ENCODE measurements at regions not wholly inside any gene's neighbourhood (a gene's known extent, or its start where the extent isn't known, plus 50 kb on each side); places are given as distances from the start of the nearest gene placed in this dataset.

DNA sequence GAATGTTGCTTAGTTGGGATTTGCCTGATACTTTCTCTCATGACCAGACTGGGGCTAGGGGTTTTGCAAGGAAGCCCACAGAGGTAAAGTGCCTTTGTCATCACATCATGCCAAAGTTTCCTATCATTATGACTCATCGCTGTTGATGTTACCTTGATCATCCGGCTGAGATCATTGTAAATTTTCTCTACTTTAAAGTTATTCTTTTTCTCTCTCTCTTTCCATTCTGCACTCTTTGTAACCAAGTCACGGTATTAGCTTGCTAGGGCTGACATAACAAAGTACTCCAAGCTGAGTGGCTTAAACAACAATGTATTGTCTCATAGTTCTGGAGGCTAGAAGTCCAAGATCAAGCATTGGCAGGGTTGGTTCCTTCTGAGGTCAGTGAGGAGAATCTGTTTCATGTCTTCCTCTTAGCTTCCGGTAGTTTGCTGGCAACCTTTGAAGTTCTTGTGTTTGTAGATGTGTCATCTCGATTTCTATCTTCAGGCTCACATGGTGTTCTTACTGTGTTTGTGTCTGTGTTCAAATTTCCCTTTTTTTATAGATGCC, 113.0 kb downstream of the DTHD1 start:
- DNase-seq = no peak

DNA sequence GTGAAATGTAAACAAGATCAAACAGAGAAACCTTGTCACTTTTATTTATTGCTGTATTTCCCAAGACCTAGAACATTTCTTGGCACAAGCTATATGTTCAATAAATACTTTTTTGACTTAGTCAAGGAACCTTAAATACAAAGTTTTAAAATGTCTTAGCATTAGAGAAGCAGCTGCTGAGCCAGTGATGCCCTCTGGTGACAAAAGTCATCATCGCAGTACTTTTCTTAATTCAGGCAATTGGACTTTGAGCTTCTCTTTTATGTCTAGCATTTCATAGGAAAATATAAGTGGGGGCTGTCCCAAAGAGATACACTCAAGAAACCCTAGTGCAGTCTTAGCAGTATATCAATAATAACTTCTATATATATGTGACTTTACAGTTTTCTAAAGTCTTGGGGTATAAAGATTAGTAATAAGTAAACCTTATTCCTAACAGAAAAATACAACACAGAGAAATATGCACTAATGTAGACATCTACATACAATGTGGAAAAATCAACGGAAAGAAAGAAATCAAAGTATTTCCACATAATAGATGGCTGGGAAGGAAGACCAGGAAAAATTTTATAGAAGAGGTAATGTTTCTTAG, 118.4 kb downstream of the DTHD1 start:
- DNase-seq = peak; percentile 19

DNA sequence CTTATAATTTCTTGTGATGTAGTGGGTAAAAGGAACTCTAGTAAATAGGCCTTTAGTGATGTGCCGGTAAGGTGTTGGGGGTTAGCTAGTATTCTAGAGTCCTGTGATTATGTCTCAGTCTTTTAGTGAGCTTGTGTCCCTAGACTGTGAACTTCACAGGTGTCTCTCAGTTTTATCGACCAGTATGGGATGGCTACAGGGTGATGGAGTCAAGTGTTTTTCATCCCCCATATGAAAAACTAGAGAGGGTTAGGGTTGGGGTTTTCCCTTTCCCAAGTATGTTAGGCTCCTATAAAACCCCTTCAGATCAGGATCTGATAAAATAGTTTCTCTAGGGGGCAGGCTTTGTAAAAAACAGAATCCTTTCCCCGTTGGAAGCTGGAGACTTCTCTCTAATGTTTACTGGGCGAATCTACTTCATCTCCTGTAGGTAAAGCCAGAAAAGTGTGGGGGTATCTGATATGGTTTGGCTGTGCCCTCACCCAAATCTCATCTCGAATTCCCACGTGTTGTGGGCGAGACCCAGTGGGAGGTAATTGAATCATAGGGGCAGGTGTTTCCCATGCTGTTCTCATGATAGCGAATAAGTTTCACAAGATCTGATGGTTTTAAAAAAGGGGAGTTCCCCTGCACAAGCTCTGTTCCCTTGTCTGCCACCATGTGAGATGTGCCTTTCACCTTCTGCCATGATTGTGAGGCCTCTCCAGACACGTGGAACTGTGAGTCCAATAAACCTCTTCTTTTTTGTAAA, 120.8 kb downstream of the DTHD1 start:
- DNase-seq = no peak

DNA sequence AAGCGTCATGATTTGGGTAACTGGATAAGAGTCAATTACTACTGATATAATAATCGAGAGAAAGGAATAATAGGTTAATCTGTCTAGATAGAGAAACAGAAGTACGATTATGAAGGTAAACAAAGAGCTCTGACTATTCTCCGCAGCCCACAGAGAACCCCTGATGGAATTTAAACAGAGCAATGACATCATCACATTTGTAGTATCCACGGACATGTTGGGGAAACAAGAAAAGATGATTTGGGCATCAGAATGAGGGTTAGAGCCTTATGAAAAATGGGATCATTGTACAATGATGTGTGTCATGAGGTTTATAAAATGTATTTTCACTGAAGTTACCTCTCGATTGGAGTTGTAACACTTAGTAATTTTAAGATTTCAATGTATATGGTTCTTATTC, 129.9 kb downstream of the DTHD1 start:
- no peak for DNase-seq

DNA sequence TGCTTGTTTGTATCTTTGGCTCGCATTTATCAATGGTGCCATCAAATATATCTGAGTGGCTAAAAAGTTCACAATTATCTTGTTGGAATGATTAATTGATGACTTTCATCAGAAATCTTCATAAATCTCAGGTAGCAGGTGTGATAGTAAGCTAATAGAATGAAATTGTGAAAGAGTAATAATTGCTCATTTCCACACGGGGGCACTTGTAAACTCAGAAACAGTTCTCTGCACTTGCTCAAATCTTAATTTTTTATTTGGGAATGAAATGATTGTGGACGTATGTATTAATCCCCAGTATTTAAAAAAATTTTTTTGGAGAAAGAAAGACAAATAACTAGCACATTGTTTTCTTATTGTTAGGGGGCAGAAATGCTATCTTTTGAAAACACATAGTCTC, 132.8 kb downstream of the DTHD1 start:
- peak; percentile 21 for DNase-seq

DNA sequence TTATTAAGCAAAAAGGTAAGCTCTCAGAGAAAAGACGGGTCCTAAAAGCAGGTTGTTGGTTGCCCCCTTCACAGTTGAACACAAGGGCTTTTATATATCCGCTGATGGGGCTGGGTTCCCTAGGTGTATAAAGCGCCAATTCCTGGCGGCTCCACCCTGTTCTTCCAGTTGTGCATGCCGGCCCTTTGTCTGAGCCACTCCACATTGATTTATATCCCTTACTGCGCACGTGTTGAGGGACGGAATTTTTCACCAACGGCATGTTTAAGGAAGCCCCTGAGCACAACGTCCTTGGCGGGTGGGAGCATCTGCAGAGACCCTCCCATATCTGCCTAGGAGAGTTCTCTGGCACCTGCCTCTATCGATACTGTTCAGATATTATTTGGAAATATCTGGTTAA, 135.7 kb downstream of the DTHD1 start:
- DNase-seq = no peak

DNA sequence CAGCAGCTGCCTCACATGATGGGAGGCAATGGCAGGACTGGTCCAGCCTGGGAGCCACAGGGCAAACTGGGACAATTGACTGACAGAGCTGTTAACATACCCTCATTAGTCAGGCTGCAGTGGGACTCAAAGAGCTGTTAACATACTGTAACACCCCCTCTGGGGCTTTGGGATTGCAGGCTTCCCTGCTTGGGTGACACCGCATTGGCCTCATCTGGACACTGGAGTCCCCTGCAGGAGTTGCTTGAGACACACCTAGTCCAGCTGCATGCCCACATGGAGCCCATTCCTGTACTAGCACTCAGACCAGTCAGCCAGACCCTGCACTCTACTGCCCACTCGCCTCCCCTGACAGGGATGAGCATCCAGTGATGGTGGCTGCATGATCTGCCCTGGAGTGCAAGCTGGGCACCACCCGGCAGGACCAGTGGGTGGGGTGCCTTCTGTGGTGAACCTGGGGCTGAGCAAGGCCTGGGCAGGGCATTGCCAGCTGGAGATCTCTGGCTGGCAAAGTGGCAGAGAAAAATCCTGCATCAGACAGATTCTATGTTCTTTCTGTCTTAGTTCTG, 138.8 kb downstream of the DTHD1 start:
- DNase-seq = no peak

DNA sequence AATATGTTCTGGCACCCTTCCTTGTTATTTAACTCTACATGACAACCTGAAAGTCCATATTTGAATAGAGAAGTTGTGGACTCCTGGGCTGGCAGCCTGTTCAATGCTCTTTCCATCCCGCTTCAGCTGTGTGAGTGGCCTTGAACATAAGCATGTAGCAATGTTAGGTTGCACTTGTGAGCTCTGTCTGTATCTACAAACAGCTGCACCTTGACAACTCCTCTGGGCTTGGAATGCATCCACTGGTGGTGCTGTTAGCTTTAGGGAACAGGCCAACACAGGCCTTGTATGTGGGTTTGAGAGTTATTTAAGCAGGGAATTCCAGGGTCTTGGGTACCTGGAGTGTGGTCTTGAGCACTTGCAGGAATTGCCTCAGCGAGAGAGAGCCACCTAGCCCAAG, 141.2 kb downstream of the DTHD1 start:
- DNase-seq = no peak

DNA sequence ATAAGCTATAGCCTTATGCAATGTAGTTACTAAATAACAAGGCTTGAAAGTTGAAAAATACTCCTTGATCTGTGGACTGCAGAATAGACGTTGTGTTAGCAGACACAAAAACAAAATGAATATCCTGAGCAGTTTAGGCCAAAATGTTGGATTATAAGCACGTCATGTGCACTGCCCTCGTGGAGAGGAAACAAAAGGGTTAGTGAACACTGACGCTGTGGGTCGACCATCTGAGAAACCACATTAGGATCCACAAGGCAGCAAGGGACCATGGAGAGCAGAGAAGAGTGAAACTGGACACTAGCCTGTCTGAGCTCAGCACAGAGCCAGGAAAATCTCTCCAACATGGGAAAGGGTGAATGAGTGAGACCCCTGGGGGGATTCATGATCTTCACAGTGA, 145.3 kb downstream of the DTHD1 start:
- no peak for DNase-seq

DNA sequence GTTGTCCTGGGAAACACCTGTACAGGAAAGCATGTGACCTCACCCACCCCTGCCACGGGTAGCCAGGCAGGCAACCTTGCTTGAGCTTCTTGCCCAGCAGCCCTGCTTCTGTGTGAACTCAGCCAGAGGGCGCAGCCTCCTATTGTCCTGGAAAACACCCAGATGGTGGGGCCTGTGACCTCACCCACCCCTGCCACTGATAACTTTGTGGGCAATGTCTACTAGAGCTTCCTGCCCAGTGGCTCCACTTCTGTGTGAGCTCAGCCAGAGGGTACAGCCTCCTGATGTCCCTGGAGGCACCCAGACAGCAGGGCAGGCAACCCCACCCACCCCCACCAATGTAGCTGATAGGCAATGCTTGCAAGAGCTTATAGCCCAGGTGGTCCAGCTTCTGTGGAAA, 146.3 kb downstream of the DTHD1 start:
- DNase-seq = no peak

DNA sequence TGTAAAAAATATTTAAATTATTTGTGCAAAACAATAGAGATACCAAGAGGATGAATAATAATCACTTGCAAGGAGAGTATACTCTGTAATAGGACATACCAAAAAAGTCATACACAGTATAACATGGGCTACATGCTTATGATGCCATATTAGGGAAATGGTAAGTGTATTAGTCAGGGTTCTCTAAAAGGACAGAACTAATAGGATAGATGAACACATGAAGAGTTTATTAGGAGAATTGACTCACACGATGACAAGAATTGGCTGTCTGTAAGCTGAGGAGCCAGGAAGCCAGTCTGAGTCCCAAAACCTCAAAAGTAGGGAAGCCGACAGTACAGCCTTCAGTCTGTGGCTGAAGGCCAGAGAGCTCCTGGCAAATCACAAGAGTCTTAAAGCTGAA, 151.2 kb downstream of the DTHD1 start:
- DNase-seq = no peak

DNA sequence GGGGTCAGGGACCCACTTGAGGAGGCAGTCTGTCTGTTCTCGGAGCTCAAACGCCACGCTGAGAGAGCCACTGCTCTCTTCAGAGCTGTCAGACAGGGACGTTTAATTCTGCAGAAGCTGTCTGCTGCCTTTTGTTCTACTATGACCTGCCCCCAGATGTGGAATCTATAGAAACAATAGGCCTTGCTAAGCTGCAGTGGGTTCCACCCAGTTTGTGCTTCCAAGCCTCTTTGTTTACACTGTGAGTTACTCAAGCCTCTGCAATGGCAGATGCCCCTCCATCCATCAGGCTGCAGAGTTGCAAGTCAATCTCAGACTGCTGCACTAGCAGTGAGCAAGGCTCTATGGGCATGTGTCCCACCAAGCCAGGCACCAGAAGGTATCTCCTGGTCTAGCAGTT, 158.1 kb downstream of the DTHD1 start:
- no peak for DNase-seq

DNA sequence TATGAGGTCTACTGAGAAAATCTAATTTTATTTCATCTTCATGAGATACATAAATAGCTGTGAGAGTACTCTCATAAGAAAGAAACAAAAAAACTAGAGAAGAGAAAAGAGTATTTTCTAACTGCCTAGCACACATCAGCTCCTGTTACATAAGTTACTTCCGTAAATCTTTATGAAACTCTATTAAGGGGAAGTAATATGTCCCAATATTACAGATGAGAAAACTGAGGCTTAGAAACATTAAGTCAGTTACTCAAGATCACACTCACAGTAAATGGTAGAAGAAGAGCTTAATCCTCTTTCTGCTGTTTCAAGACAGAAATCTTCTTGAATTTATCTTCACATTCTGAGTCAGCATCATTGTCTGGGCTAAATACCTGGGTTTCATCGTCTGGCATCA, 164.1 kb downstream of the DTHD1 start:
- no peak for DNase-seq

DNA sequence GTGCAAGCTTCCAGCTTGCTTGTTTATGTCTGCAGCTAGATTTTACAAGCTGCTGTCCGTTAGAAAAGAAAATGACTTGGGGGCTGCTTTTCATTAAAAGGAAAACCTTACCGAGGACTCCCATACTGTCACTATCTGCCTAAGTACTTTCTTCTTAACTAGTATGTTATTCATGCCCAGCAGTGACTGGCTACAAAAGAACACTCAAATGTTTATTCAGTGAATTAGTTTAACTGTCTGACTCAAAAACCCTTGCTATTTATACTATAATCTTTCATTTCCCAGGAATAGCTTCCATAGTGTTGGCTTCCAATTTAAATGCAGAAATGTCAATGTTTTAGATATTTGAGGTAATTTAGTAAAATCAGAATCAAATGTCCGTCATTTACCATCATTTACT, 164.9 kb downstream of the DTHD1 start:
- no peak for DNase-seq

DNA sequence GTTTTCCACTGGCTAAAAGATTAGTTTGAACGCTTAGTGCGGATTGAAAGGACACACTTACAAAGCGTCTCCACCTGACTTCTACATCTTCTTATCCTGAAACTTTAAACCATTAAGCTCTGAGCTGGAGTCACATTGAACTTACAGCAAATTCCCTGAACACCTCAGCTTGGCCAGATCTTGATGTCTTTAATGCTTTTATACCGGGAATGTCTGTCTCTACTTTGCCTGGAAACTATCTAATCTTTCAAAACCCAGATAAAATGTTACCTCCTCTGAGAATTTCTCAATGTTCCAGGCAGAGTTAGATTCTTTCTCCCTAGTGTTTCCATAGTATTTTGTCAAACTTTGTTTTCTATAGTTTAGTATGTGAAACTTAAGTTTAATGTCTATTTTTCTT, 179.9 kb downstream of the DTHD1 start:
- DNase-seq = no peak

DNA sequence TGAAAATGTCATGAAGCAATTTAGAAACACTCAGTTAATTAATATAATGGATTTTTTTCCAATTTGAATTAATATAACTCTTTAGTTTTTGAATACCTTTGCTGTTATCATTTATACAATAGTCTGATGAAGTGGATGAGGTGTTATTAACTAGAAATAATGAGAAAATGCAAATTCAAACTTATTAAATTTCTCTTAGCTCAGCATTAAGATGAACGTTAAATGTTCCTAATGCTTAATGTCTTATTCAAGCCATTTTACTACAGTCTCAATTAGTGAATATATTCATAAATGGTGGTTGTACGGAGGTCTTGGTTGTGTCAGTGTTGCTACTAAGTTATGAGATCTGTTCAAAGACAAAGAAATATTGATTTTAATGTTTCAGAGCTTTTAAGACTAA, 186.3 kb downstream of the DTHD1 start:
- no peak for DNase-seq

DNA sequence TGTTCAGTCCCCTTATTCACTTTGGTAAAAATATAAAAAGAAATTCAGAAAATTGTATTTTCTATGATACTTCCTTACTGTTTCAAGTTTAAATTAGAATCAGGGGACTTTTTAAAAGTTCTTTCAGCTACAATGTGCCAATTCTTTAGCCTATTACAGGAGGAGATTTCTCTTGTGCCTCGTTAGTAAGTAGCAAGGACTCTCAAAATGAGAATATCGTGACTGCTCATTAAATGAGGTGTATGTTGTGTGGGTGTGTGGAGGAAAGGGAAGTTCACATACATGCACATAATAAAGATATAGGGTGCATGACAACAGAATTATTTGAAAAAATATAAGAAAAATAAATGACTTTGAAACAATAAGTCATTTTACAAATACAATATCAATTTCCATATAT, 190.5 kb downstream of the DTHD1 start:
- DNase-seq = no peak

DNA sequence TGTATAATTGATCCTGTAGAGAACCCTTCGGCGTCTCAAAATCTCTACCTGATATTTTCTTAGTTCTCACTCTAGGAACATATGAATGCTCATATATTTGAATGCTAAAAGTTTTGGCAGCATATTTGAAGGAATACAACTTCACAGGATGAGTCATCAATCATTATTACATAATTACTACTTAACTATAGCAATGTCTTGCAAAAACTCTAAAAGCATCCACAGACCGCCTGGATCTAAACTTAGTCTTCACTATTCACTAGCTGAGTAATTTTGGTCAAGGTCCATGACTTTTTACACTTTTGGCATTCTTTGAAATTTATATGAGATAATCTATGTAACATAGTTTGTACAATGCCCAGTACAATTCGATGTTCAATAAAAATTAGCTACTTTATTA, 194.7 kb downstream of the DTHD1 start:
- no peak for DNase-seq

DNA sequence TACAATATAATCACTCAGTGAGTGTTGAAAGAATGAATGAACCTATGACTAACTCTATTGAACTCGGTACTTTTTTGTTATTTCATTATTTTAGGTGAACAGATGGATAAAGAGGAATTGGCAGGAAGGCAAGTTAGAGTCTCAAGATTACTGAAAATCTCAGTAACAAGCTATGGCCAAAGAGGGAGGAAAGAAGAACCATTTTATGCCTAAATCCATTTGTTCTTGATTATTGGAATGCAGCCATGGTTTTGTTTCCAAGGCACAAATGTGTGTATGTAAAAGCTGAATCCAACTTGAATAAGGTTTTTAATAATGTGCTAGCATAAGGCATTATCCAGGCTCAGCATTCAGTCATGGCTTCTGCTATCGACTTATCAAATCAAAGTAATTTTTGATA, 196.4 kb downstream of the DTHD1 start:
- DNase-seq = no peak

DNA sequence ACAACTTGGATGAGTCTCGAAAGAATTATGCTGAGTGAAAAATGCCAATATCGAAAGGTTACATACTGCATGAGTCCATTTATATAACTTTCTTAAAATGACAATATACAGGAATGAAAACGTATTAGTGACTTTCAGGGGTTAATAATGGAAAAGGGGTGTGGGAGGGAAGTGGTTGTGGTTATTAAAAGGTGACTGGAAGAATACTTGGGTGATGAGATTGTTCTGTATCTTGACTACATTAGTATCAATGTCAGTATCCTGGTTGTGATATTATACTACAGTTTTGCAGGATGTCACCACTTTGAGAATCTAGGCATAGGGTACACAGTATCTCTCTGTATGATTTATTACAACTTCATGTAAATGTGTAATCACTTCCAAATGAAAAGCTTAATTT, 204.5 kb downstream of the DTHD1 start:
- no peak for DNase-seq

DNA sequence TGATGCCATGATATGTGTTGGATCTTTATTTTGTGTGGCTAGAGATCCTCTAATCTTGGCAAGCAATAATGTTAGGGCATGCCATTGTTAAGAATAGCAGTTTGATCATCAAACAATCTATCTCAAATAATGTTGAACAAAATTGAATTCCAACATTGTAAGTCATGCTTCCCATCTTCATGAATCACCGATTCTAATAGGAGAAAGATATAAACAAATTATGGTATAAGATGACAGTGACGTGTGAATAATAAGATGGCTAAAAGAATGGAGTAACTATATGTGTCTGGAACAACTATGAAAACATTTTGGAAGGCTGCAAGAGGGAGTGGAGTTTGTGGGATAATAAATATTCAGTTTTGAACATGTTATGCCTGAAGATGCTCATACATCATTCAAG, 208.4 kb downstream of the DTHD1 start:
- DNase-seq = no peak

DNA sequence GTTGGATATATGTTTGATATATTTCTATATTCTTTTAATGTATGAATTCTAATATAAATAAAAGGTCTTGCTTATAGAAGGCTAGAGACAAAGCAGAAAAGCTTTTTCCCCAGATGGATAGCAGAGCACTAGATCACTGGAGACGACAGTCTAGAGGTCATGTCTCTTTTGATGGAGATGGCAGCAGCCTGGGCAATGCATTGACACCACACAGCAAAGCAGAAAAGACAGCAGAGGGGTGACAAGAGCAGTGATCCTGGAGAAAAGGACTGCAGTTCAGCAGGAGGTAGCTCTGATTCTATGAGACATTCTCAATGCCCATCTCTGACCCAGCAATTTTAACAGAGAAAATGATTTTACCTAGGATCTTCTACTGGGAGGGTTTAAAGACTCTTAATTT, 210.6 kb downstream of the DTHD1 start:
- DNase-seq = peak; percentile 11

DNA sequence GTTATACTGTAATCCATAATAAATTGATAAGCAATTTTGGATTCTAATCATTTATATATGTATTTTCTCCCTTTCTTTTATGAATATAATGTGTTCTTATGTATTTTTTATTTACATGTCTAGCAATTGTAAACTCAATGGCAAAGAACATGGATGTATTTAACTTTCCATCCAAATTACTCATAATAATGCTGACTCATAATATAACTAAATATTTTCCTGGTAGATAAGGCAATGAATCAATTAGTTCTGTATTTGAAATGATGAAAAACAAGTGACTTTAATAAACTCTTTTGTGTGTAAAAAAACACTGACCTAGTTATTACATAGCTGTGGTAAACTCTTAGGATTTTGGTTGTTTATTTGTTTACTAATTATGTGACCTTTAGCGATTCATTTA, 211.2 kb downstream of the DTHD1 start:
- DNase-seq = no peak

DNA sequence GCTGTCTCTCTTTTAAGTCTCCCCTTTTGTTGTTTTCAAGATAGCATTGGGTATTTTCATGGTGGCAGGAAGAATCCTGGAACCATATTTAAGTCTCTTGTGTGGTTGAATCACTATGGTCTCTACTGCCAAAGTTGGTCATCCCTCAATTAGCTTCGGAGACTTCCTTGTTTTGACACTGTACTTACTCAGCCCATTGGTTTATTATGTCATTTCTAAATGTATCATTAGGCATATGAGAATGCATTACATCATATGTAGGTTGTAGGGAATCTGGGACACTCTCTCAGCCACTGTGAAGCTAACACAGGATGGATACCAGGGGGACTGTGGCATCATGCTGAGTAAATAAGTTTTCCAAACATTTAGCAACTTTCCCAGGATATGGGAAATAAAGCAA, 211.8 kb downstream of the DTHD1 start:
- no peak for DNase-seq

DNA sequence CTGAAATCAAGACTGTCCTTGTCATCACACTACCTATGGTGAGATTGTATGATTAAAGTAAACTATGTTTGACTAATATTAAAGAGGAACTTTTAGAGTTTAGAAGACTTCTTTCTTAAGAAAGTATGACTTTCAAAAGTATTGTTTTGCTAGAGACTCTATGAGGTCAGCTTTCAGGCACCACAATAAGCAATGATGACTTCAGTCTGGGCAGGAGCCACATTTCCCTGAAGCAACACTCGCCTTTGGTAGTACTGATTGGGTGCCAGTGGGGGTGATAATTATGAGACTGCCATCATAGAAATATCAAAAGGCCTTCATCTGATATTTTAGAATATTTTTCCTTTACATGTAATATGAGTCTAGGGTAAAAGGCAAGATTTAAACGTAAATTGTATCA, 212.6 kb downstream of the DTHD1 start:
- no peak for DNase-seq
